Brain microvascular endothelial cell (primary cell): ENCODE measurements at regions not wholly inside any gene's neighbourhood (a gene's known extent, or its start where the extent isn't known, plus 50 kb on each side); places are given as distances from the start of the nearest gene placed in this dataset.

Experiments used
- DNase-seq: peaks from one replicate; pipeline ENCODE4 v3.0.0-alpha.2; 2020
- H3K27ac ChIP-seq: fragments of 250-450 bp; sonication (Bioruptor Pico); 2 replicates; pipeline ENCODE4 v1.5.1; 2020; ENCODE audit warnings: mild to moderate bottlenecking, moderate library complexity
- H3K27me3 ChIP-seq: fragments of 250-450 bp; sonication (Bioruptor Pico); replicated peaks from 2 replicates; pipeline ENCODE4 v1.5.1; 2020; ENCODE audit warnings: mild to moderate bottlenecking
- H3K36me3 ChIP-seq: fragments of 250-450 bp; sonication (Bioruptor Pico); replicated peaks from 2 replicates; pipeline ENCODE4 v1.5.1; 2020; ENCODE audit warnings: mild to moderate bottlenecking
- H3K4me3 ChIP-seq: 2 replicates; pipeline ENCODE4 v1.5.1; 2011; ENCODE audit warnings: low read depth, mild to moderate bottlenecking, control low read depth, low read length, moderate library complexity
- CTCF ChIP-seq: IDR thresholded peaks from 2 replicates; pipeline ENCODE4 v1.5.1; 2011; ENCODE audit warnings: low read depth, mild to moderate bottlenecking, moderate library complexity, low read length, control low read depth, inconsistent platforms; ENCODE audit errors: missing control alignments
- in situ Hi-C: cut with HindIII; loops from 2 replicates; pipeline ENCODE4 v1.10.0; 2017; ENCODE audit warnings: low sequenced_read_pairs, low pct_ligation_motif_present

- DNase-seq = no peak
- TF ChIP-seq CTCF = no peak
- in situ Hi-C loops = no loop called here
- H3K36me3 ChIP-seq = no peaks in the 10 kb centered on the region
- no peak overlapping the region for H3K27ac ChIP-seq
- H3K27me3 ChIP-seq = no peaks in the 10 kb centered on the region
- H3K4me3 ChIP-seq = no peak overlapping the region
These were observed 51.3 kb upstream of the BOD1 start for GRCh38 chr5:173667702-173668101.

- Histone ChIP-seq H3K27me3 (no peaks in the 10 kb centered on the region), H3K36me3 (no peaks in the 10 kb centered on the region), H3K27ac (no peak overlapping the region), H3K4me3 (no peak overlapping the region)
- DNase-seq = no peak
- in situ Hi-C loops = no loop called here
- no peak for TF ChIP-seq CTCF
These were observed 51.9 kb upstream of the BOD1 start for GRCh38 chr5:173668245-173668800.

GRCh38 chr5:173668910-173669309 is 52.5 kb upstream of the BOD1 start:
- DNase-seq = no peak
- in situ Hi-C loops = no loop called here
- Histone ChIP-seq H3K4me3 (no peak overlapping the region), H3K36me3 (no peaks in the 10 kb centered on the region), H3K27ac (no peak overlapping the region), H3K27me3 (no peaks in the 10 kb centered on the region)
- no peak for TF ChIP-seq CTCF

- no peak overlapping the region for H3K4me3 ChIP-seq
- H3K27ac ChIP-seq = no peak overlapping the region
- no peaks in the 10 kb centered on the region for H3K36me3 ChIP-seq
- no peaks in the 10 kb centered on the region for H3K27me3 ChIP-seq
- no peak for TF ChIP-seq CTCF
- DNase-seq = no peak
- in situ Hi-C loops = no loop called here
These were observed 53.0 kb upstream of the BOD1 start for GRCh38 chr5:173669483-173669882.

- DNase-seq = no peak
- Histone ChIP-seq H3K4me3 (no peak overlapping the region), H3K27ac (no peak overlapping the region), H3K27me3 (no peaks in the 10 kb centered on the region), H3K36me3 (no peaks in the 10 kb centered on the region)
- no peak for TF ChIP-seq CTCF
- in situ Hi-C loops = no loop called here
These were observed 53.7 kb upstream of the BOD1 start for GRCh38 chr5:173670130-173670651.

GRCh38 chr5:173670791-173671120 is 54.3 kb upstream of the BOD1 start:
- no peaks in the 10 kb centered on the region for H3K27me3 ChIP-seq
- no peak for DNase-seq
- TF ChIP-seq CTCF = no peak
- no peak overlapping the region for H3K4me3 ChIP-seq
- in situ Hi-C loops = no loop called here
- H3K27ac ChIP-seq = no peak overlapping the region
- H3K36me3 ChIP-seq = no peaks in the 10 kb centered on the region
